Gastroesophageal sphincter (tissue), 4 donors: ENCODE measurements at regions not wholly inside any gene's neighbourhood (a gene's known extent, or its start where the extent isn't known, plus 50 kb on each side); places are given as distances from the start of the nearest gene placed in this dataset.
"Not testable (repeated sequence)": the region's sequence is repeated elsewhere in the genome, so short reads cannot be mapped to it uniquely, and the experiment has no call there.

Experiments used
- ATAC-seq: fragments of 150-250 bp; one replicate; pipeline ENCODE4 v1.9.1; 2016; ENCODE audit warnings: mild to moderate bottlenecking, moderate library complexity
- H3K27ac ChIP-seq, 4 donors: fragments of 200-600 bp; sonication (generic) in 3 of 4; 1 replicate in 3 of 4; 2 replicates in 1 of 4; pipeline ENCODE4 v1.5.1; 2016 to 2019
- H3K27me3 ChIP-seq: fragments of 200-600 bp; sonication (generic); one replicate; pipeline ENCODE4 v1.5.1; 2019
- H3K36me3 ChIP-seq, 2 donors: fragments of 200-600 bp; sonication (generic); one replicate each; pipeline ENCODE4 v1.5.1; 2019; ENCODE audit warnings: control low read depth in 1 of 2
- H3K4me1 ChIP-seq, 3 donors: fragments of 200-600 bp; sonication (generic); 1 replicate in 2 of 3; 2 replicates in 1 of 3; pipeline ENCODE4 v1.5.1; 2016 to 2019; ENCODE audit warnings: control low read depth in 2 of 3
- H3K4me3 ChIP-seq, 2 donors: fragments of 200-600 bp; sonication (generic); one replicate each; pipeline ENCODE4 v1.5.1; 2019; ENCODE audit warnings: mild to moderate bottlenecking in 1 of 2, moderate library complexity in 1 of 2
- H3K9me3 ChIP-seq, 3 donors: fragments of 200-600 bp; sonication (generic); one replicate each; pipeline ENCODE4 v1.5.1; 2017 to 2019; ENCODE audit warnings: control low read depth in 2 of 3
- EP300 ChIP-seq: sonication (generic); formaldehyde crosslinking; IDR thresholded peaks from one replicate; pipeline ENCODE4 v1.6.1; 2017; ENCODE audit warnings: antibody characterized with exemption, mild to moderate bottlenecking
- POLR2A ChIP-seq, 2 donors: fragments of 450-650 bp; IDR thresholded peaks; one replicate each; pipeline ENCODE4 v1.6.1; 2017; ENCODE audit warnings: antibody characterized with exemption in 2 of 2, mild to moderate bottlenecking in 2 of 2, moderate library complexity in 1 of 2
- POLR2AphosphoS5 ChIP-seq: sonication (generic); formaldehyde crosslinking; IDR thresholded peaks from one replicate; pipeline ENCODE4 v1.6.1; 2017; ENCODE audit warnings: antibody characterized with exemption
- WGBS, 2 donors: methylation state at CpG; one replicate each; pipeline ENCODE4 v1.1.5; 2018; ENCODE audit warnings: low coverage in 1 of 2; 5-methylcytosine and 5-hydroxymethylcytosine counted together
- TF ChIP-seq, protein P1 (sequence below), 4 experiments: fragments of 200-600 bp in 2 of 4; fragments of 450-650 bp in 2 of 4; sonication (generic) in 1 of 4; IDR thresholded peaks; one replicate each; pipeline ENCODE4 v1.5.1; 2017 to 2019; ENCODE audit warnings: antibody characterized with exemption in 4 of 4, mild to moderate bottlenecking in 2 of 4, moderate library complexity in 2 of 4

- H3K27ac ChIP-seq = no peak overlapping the region
- peaks cover 13% of the 10 kb centered on the region for H3K27me3 ChIP-seq
- H3K9me3 ChIP-seq = no peaks in the 10 kb centered on the region
- TF ChIP-seq, protein P1, sequence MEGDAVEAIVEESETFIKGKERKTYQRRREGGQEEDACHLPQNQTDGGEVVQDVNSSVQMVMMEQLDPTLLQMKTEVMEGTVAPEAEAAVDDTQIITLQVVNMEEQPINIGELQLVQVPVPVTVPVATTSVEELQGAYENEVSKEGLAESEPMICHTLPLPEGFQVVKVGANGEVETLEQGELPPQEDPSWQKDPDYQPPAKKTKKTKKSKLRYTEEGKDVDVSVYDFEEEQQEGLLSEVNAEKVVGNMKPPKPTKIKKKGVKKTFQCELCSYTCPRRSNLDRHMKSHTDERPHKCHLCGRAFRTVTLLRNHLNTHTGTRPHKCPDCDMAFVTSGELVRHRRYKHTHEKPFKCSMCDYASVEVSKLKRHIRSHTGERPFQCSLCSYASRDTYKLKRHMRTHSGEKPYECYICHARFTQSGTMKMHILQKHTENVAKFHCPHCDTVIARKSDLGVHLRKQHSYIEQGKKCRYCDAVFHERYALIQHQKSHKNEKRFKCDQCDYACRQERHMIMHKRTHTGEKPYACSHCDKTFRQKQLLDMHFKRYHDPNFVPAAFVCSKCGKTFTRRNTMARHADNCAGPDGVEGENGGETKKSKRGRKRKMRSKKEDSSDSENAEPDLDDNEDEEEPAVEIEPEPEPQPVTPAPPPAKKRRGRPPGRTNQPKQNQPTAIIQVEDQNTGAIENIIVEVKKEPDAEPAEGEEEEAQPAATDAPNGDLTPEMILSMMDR (IDR thresholded peaks at IDR 0.05) = no peak
- TF ChIP-seq POLR2A (IDR thresholded peaks at IDR 0.05) = no peak
- TF ChIP-seq POLR2AphosphoS5 = no peak
- no peak for TF ChIP-seq EP300
- H3K36me3 ChIP-seq = no peaks in the 10 kb centered on the region
- no peak overlapping the region for H3K4me3 ChIP-seq
- 43 to 48% methylated on average over 4 to 5 of the region's 5 CpGs for WGBS, 2 donors
- H3K4me1 ChIP-seq = no peaks in the 10 kb centered on the region
- no peak for ATAC-seq
Measured at GRCh38 chr14:106419376-106419965, 893.1 kb downstream of the TMEM121 start.

- H3K4me3 ChIP-seq, H3K4me1 ChIP-seq, H3K27ac ChIP-seq, H3K9me3 ChIP-seq, H3K36me3 ChIP-seq, ATAC-seq: not testable (repeated sequence)
- TF ChIP-seq, protein P1 (IDR thresholded peaks at IDR 0.05) = peak in 1 of 4 experiments; percentile 29
- 36 to 80% methylated on average over 1 to 8 of the region's 20 CpGs for WGBS, 2 donors
- peaks cover 20% of the 10 kb centered on the region for H3K27me3 ChIP-seq
Measured at GRCh38 chr14:106421431-106422033, 895.1 kb downstream of the TMEM121 start.

- 37 to 78% methylated on average over 3 to 5 of the region's 5 CpGs for WGBS, 2 donors
- no peaks in the 10 kb centered on the region for H3K36me3 ChIP-seq
- H3K27me3 ChIP-seq = peaks cover 20% of the 10 kb centered on the region
- TF ChIP-seq EP300 = no peak
- TF ChIP-seq, protein P1 (IDR thresholded peaks at IDR 0.05) = no peak
- TF ChIP-seq POLR2AphosphoS5 = no peak
- TF ChIP-seq POLR2A (IDR thresholded peaks at IDR 0.05) = no peak
- no peak overlapping the region for H3K4me3 ChIP-seq
- H3K9me3 ChIP-seq = no peaks in the 10 kb centered on the region
- no peaks in the 10 kb centered on the region for H3K4me1 ChIP-seq
- ATAC-seq = no peak
- H3K27ac ChIP-seq = no peak overlapping the region
Measured at GRCh38 chr14:106422066-106422465, 895.7 kb downstream of the TMEM121 start.

- not testable (repeated sequence) for H3K9me3 ChIP-seq, H3K4me1 ChIP-seq, H3K27ac ChIP-seq, H3K4me3 ChIP-seq, ATAC-seq, H3K36me3 ChIP-seq
- 55 to 69% methylated on average over 3 to 7 of the region's 7 CpGs for WGBS, 2 donors
- peaks cover 20% of the 10 kb centered on the region for H3K27me3 ChIP-seq
Measured at GRCh38 chr14:106425150-106425549, 898.8 kb downstream of the TMEM121 start.

DNA sequence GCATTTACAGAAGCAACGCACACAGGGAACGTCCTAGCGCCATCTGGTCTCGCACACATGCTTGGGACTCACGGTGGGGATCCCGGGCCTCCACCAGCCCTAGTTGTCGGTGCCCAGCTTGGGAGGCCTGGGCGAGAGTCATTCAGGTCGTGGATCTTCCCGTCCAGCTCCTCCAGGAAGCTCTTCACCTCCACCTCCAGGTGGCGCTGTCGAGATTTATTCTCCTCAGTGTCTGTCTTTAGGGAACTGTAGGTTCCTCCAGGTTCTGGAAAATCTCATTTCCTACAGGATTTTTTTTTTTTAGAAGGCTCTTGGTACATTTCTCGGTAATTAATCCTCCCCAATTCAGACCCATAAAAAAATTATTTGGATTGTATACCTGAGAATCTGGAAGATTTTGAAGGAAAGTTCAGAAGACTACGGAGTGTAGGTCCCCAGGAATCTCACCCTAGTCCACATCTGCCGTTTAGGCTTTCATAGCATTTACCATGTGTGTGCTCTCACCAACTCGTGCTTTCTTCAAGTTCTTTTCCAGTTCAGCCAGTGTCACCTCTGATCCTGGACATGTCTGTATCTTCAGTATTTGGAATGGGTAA is 910.0 kb downstream of the TMEM121 start:
- Histone ChIP-seq H3K27me3 (peaks cover 20% of the 10 kb centered on the region), H3K4me1 (no peaks in the 10 kb centered on the region), H3K4me3 (no peak overlapping the region), H3K27ac (no peak overlapping the region), H3K36me3 (no peaks in the 10 kb centered on the region), H3K9me3 (no peaks in the 10 kb centered on the region)
- TF ChIP-seq POLR2AphosphoS5 = no peak
- TF ChIP-seq, protein P1 (IDR thresholded peaks at IDR 0.05) = peak in 2 of 4 experiments; percentile 6 to 20
- no peak for ATAC-seq
- 49 to 51% methylated on average over 5 to 16 of the region's 16 CpGs for WGBS, 2 donors
